ENCODE measurements at regions not wholly inside any gene's neighbourhood (a gene's known extent, or its start where the extent isn't known, plus 50 kb on each side); places are given as distances from the start of the nearest gene placed in this dataset.

GRCh38 chr2:14684516-14684915 lies 52.0 kb downstream of the LRATD1 start:
- DNase-seq (ENCODE audit: low spot score), result no peak
- no peak overlapping the region for H3K27ac ChIP-seq
- TF ChIP-seq CTCF (conservative IDR thresholded peaks at IDR 0.05; ENCODE audit: low read depth), result no peak
- CTCF ChIA-PET, result interaction anchor here (0.7 to 0.9 kb wide), 2 partner anchors 148 to 268 kb away, joined by 3 read pairs; no protein-coding TSS in a partner anchor
- POLR2A ChIA-PET (ENCODE audit: low non-redundant PET), result no interaction called here

DNA sequence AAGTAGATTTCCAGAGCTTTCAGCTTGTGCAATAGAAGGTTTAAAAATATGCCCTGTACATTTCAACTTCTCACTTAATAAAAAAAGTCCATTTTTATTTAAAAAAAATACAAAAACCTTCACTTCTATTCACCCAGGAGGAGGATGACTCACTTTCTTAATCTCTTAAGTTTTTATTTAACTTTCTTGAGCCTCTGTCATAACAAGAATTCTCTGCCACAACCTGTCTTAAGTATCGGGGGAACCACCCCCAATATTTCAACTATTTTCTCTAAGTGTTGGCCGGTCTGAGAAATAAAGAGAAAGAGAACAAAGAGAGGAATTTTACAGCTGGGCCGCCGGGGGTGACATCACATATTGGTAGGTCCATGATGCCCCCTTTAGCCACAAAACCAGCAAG lies 58.4 kb downstream of the LRATD1 start:
- no peak for DNase-seq (ENCODE audit: low spot score)
- ChIA-PET POLR2A (ENCODE audit: low non-redundant PET) (no interaction called here), CTCF (interaction anchor here (0.9 kb wide), 1 partner anchor 20 kb away, joined by 3 read pairs; no protein-coding TSS in a partner anchor)
- TF ChIP-seq CTCF (conservative IDR thresholded peaks at IDR 0.05; ENCODE audit: low read depth), result no peak
- H3K27ac ChIP-seq, result no peak overlapping the region

GRCh38 chr2:14693874-14694273 lies 61.4 kb downstream of the LRATD1 start:
- POLR2A ChIA-PET (ENCODE audit: low non-redundant PET), result no interaction called here
- DNase-seq (ENCODE audit: low spot score), result no peak
- TF ChIP-seq CTCF (conservative IDR thresholded peaks at IDR 0.05; ENCODE audit: low read depth), result no peak
- no peak overlapping the region for H3K27ac ChIP-seq
- CTCF ChIA-PET, result no interaction called here

DNA sequence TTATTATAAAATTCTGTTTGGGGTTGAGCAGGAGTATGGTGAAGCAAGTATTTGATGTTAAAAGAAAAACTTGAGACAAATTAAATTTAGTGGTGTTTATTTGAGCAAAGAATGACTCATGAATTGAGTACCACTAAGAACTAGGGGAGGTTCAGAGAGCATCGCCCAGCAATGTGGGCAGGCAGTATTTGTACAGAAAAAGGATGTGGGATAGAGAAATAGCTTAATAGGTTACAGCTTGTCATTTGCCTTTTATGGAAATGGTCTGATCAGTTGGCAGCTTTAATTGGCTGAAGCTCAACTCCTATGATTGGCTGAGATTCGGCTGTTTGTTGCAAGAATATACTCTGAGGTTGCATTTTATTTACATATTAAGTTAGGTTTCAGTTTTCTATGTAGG lies 68.2 kb downstream of the LRATD1 start:
- TF ChIP-seq CTCF (conservative IDR thresholded peaks at IDR 0.05; ENCODE audit: low read depth), result no peak
- no peak overlapping the region for H3K27ac ChIP-seq
- ChIA-PET CTCF (no interaction called here), POLR2A (ENCODE audit: low non-redundant PET) (no interaction called here)
- no peak for DNase-seq (ENCODE audit: low spot score)

- DNase-seq (ENCODE audit: low spot score), result peak; percentile 10
- POLR2A ChIA-PET (ENCODE audit: low non-redundant PET), result no interaction called here
- CTCF ChIA-PET, result interaction anchor here (0.6 kb wide), 1 partner anchor 70 kb away, joined by 4 read pairs; no protein-coding TSS in a partner anchor
- no peak for TF ChIP-seq CTCF (conservative IDR thresholded peaks at IDR 0.05; ENCODE audit: low read depth)
- no peak overlapping the region for H3K27ac ChIP-seq
Observed at GRCh38 chr2:14702258-14702657, 69.7 kb downstream of the LRATD1 start.

GRCh38 chr2:14706201-14706600 lies 73.7 kb downstream of the LRATD1 start:
- CTCF ChIA-PET, result no interaction called here
- POLR2A ChIA-PET (ENCODE audit: low non-redundant PET), result no interaction called here
- H3K27ac ChIP-seq, result no peak overlapping the region
- DNase-seq (ENCODE audit: low spot score), result no peak
- TF ChIP-seq CTCF (conservative IDR thresholded peaks at IDR 0.05; ENCODE audit: low read depth), result no peak

GRCh38 chr2:14712111-14712510 lies 79.6 kb downstream of the LRATD1 start:
- DNase-seq (ENCODE audit: low spot score), result no peak

More at GRCh38 chr2:14712111-14712510, 79.6 kb downstream of the LRATD1 start:
- ChIA-PET POLR2A (ENCODE audit: low non-redundant PET) (no interaction called here), CTCF (interaction anchor here (0.6 kb wide), 1 partner anchor 20 kb away, joined by 3 read pairs; no protein-coding TSS in a partner anchor)
- no peak overlapping the region for H3K27ac ChIP-seq
- no peak for TF ChIP-seq CTCF (conservative IDR thresholded peaks at IDR 0.05; ENCODE audit: low read depth)
